Activated CD8-positive, alpha-beta memory T cell treated with anti-CD3 and anti-CD28 coated beads, Interleukin-2, amount 10 ng/mL, durations not matched to agents 7 days and 5 days (primary cell): ENCODE measurements at regions not wholly inside any gene's neighbourhood (a gene's known extent, or its start where the extent isn't known, plus 50 kb on each side); places are given as distances from the start of the nearest gene placed in this dataset.

Experiments
- ATAC-seq: fragments of 150-1000 bp; cut with Tn5 transposase; one replicate; pipeline ENCODE4 v1.10.0; 2021; ENCODE audit warnings: moderate library complexity
- CTCF ChIA-PET: fragments of 350-600 bp; sonication (Branson Sonifier 250); formaldehyde crosslinking; loops from one replicate; lab custom pipeline; 2021; ENCODE audit warnings: antibody characterized with exemption; lab: Charles Lee
- DNase-seq: peaks from one replicate; pipeline ENCODE4 v3.0.0-alpha.2; 2020
- H3K27ac Mint-ChIP-seq: one replicate; pipeline ENCODE4 v1.8.0; 2021; ENCODE audit warnings: mild to moderate bottlenecking, mixed read lengths
- H3K27me3 Mint-ChIP-seq: one replicate; pipeline ENCODE4 v1.8.0; 2021; ENCODE audit warnings: mixed read lengths
- H3K36me3 Mint-ChIP-seq: one replicate; pipeline ENCODE4 v1.8.0; 2021; ENCODE audit warnings: mild to moderate bottlenecking, mixed read lengths
- H3K4me1 Mint-ChIP-seq: one replicate; pipeline ENCODE4 v1.8.0; 2021; ENCODE audit warnings: mixed read lengths
- H3K4me3 Mint-ChIP-seq: one replicate; pipeline ENCODE4 v1.8.0; 2021; ENCODE audit warnings: mild to moderate bottlenecking, moderate library complexity, mixed read lengths
- H3K9me3 Mint-ChIP-seq: one replicate; pipeline ENCODE4 v1.8.0; 2022; ENCODE audit warnings: low read depth, mixed read lengths

DNA sequence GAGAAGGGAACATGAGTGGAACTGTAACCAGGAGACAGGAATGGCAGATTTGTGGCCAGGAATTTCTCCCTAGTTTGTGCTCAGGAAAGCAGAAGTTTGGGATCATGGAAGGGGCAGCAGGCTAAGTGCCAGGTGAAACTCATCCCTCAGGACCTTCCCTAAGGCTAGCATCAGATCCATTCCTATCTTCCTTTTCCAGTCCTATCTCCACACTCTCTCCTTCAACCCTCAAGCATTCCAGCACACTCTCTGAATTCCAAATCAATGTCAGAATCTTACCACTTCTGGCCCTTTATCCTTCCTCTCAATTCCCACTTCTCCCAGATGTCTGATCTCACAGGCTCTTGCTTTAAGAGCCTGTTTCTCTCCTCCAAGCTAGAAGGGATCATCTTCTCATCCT lies 53.2 kb upstream of the GRIA1 start:
- H3K4me1 Mint-ChIP-seq: no peaks in the 10 kb centered on the region

DNA sequence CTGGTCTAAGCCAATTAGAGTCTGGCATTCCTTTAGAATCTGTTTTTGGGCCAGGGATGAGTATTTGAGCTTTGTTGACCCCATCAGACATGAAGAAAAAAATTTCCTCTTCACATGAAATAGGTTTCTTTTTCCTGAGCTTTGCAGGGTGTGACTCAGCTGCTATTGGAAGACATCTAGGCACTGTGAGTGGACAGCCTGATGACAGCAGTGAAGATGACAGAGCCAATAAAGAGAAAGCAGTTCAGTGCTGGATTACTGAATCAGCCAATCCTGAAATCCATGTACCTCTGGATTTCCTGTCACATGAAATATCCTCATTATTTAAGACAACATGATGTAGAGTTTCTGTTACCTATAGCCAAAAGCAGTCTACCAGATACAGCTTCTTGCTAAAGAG lies 51.3 kb upstream of the GRIA1 start:
- no peaks in the 10 kb centered on the region for H3K9me3 Mint-ChIP-seq
- H3K36me3 Mint-ChIP-seq: no peaks in the 10 kb centered on the region
- ATAC-seq (no peak), DNase-seq (no peak)
- no peaks in the 10 kb centered on the region for H3K4me1 Mint-ChIP-seq
- no peak overlapping the region for H3K4me3 Mint-ChIP-seq
- CTCF ChIA-PET: no interaction called here
- H3K27me3 Mint-ChIP-seq: no peaks in the 10 kb centered on the region
- no peak overlapping the region for H3K27ac Mint-ChIP-seq

More for the DNA sequence above, 53.2 kb upstream of the GRIA1 start:
- Mint-ChIP-seq H3K27ac (no peak overlapping the region), H3K4me3 (no peak overlapping the region), H3K27me3 (no peaks in the 10 kb centered on the region), H3K9me3 (no peaks in the 10 kb centered on the region), H3K36me3 (no peaks in the 10 kb centered on the region)
- CTCF ChIA-PET: no interaction called here
- DNase-seq (no peak), ATAC-seq (no peak)
